Fibroblast of mammary gland (primary cell): ENCODE measurements at regions not wholly inside any gene's neighbourhood (a gene's known extent, or its start where the extent isn't known, plus 50 kb on each side); places are given as distances from the start of the nearest gene placed in this dataset.

ENCODE experiments used
- DNase-seq: peaks from one replicate; pipeline ENCODE4 v3.0.0-alpha.2; 2010; ENCODE audit warnings: low read depth
- H3K4me3 ChIP-seq: 2 replicates; pipeline ENCODE4 v1.5.1; 2011; ENCODE audit warnings: low read depth, mild to moderate bottlenecking, low read length, moderate library complexity; ENCODE audit not compliant: control insufficient read depth
- TF ChIP-seq, protein P1 (sequence below): conservative IDR thresholded peaks from 2 replicates; pipeline ENCODE4 v1.5.1; 2011; ENCODE audit warnings: low read depth, low read length, inconsistent platforms; ENCODE audit not compliant: control insufficient read depth, insufficient read depth

DNA sequence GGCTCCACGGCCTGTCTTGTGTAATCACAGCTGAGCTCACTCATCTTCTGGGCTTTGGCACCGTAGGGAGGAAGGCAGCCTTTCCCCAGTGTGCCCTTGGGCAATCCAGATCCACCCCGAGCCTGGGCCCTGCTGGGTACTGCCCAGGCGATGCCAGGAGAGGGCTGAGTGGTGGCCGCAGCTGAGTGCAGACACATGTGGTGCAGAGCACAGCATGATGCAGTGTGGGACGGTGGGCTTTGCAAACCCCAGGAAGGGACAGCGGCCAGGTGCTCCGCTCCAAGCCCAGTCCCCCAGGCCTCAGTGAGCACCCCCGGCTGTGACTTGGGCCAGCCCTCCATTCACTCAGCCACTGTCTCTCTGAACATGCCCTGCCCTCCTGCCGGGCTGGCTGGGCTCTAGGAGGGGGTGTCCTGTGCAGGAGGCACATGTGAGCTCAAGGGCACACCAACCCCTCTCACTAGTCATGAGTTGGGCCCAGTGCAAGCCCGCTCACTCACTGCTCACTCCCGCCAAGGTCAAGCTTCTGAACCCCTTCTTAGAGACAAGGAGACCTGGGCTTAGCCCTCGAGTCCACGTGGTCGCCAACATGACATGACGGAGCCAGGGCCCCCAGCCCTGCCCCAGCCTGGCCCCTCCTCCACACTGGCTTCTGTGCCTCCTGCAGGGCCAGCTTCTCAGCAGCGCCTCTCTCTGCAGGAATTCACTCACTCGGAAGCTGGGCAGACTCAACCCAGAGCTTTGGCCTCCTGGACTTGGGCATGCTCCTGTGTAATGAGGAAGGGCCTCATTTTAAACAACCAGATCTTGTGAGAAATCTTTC is 77.5 kb upstream of the INSIG1 start:
- no peak for DNase-seq
- TF ChIP-seq, protein P1, sequence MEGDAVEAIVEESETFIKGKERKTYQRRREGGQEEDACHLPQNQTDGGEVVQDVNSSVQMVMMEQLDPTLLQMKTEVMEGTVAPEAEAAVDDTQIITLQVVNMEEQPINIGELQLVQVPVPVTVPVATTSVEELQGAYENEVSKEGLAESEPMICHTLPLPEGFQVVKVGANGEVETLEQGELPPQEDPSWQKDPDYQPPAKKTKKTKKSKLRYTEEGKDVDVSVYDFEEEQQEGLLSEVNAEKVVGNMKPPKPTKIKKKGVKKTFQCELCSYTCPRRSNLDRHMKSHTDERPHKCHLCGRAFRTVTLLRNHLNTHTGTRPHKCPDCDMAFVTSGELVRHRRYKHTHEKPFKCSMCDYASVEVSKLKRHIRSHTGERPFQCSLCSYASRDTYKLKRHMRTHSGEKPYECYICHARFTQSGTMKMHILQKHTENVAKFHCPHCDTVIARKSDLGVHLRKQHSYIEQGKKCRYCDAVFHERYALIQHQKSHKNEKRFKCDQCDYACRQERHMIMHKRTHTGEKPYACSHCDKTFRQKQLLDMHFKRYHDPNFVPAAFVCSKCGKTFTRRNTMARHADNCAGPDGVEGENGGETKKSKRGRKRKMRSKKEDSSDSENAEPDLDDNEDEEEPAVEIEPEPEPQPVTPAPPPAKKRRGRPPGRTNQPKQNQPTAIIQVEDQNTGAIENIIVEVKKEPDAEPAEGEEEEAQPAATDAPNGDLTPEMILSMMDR: no peak
- H3K4me3 ChIP-seq: no peak overlapping the region

DNA sequence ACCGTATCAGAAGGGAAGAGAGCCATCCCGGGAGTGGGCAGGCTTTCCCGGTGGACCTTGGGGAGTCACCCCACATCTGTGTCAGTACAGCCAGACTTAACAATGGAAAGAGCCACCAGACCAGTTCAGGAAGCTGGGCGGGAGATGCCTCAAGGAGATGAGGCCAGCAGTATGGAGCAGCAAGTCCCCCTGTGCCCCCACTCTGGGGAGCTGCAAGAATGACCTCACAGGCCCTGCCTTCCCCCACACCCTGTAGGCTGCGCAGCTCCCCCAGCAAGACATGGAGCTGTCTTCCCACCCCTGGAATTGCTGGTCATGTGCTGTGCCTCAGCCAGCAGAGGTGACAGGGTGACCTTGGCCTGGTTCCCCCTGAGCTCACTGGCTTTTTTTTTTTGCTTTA is 76.8 kb upstream of the INSIG1 start:
- TF ChIP-seq, protein P1: no peak
- H3K4me3 ChIP-seq: no peak overlapping the region
- no peak for DNase-seq

- H3K4me3 ChIP-seq: no peak overlapping the region
- TF ChIP-seq, protein P1: no peak
- DNase-seq: no peak
These were observed 76.1 kb upstream of the INSIG1 start for GRCh38 chr7:155221547-155221946.

GRCh38 chr7:155222061-155222460 is 75.6 kb upstream of the INSIG1 start:
- DNase-seq: no peak
- H3K4me3 ChIP-seq: no peak overlapping the region
- TF ChIP-seq, protein P1: no peak

DNA sequence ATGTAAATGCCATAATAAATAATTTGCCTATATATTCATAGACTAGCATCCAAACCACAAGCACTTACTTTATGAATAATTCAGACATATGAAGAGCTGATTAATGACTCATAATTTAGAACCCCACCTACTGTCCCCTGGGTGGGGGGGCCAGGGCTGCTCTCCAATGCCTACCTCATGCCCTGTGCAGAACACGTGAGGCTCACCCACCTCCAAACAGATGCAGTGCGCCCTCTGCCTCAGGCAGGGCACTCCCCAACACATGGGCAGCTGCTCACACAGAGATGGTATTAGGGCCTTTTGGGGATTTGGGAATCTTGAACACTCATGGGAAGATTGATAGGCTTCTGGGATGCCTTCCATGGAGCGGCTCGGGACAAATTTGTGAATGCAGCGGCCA is 75.1 kb upstream of the INSIG1 start:
- TF ChIP-seq, protein P1: no peak
- H3K4me3 ChIP-seq: no peak overlapping the region
- DNase-seq: no peak

- TF ChIP-seq, protein P1: no peak
- no peak for DNase-seq
These were observed 74.7 kb upstream of the INSIG1 start for GRCh38 chr7:155223021-155223420.

GRCh38 chr7:155223503-155223902 is 74.2 kb upstream of the INSIG1 start:
- TF ChIP-seq, protein P1: no peak
- no peak for DNase-seq
- H3K4me3 ChIP-seq: no peak overlapping the region

More at GRCh38 chr7:155223021-155223420, 74.7 kb upstream of the INSIG1 start:
- no peak overlapping the region for H3K4me3 ChIP-seq
